ENCODE measurements at regions not wholly inside any gene's neighbourhood (a gene's known extent, or its start where the extent isn't known, plus 50 kb on each side); places are given as distances from the start of the nearest gene placed in this dataset.

DNA sequence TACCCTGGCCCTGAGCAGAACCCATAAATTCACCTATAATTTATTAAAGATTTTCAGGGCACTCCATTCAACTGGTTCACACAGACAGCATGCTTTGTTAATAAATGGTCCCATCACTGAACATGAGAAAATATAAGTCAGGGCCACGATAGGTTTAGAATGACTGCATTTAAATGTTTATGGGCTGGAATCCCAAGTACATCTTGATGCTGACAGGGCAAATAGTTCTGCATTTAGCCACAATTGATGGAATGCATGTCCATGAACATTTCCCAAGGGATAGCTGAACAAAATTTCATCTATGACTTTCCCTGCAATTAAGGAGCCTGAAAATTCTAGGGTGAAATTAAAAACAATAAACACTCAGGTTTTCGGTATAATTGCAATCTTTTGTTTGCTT lies 124.5 kb downstream of the CAAP1 start:
- H2AFZ ChIP-seq (ENCODE audit: low read length): no peak overlapping the region
- H3K9me3 ChIP-seq (ENCODE audit: low read depth, low read length): no peaks in the 10 kb centered on the region
- H3K4me3 ChIP-seq (ENCODE audit: insufficient read depth, low read length): no peak overlapping the region
- no peak overlapping the region for H3K27ac ChIP-seq (ENCODE audit: low read depth, low read length)
- H3K4me2 ChIP-seq (ENCODE audit: insufficient read depth, low read length): no peak overlapping the region
- H3K36me3 ChIP-seq (ENCODE audit: insufficient read depth, low read length): no peaks in the 10 kb centered on the region
- H3K79me2 ChIP-seq (ENCODE audit: insufficient read depth, low read length): no peaks in the 10 kb centered on the region
- H3K4me1 ChIP-seq (ENCODE audit: insufficient read depth, low read length): no peaks in the 10 kb centered on the region
- H4K20me1 ChIP-seq (ENCODE audit: insufficient read depth, low read length): no peaks in the 10 kb centered on the region
- TF ChIP-seq, protein P1, sequence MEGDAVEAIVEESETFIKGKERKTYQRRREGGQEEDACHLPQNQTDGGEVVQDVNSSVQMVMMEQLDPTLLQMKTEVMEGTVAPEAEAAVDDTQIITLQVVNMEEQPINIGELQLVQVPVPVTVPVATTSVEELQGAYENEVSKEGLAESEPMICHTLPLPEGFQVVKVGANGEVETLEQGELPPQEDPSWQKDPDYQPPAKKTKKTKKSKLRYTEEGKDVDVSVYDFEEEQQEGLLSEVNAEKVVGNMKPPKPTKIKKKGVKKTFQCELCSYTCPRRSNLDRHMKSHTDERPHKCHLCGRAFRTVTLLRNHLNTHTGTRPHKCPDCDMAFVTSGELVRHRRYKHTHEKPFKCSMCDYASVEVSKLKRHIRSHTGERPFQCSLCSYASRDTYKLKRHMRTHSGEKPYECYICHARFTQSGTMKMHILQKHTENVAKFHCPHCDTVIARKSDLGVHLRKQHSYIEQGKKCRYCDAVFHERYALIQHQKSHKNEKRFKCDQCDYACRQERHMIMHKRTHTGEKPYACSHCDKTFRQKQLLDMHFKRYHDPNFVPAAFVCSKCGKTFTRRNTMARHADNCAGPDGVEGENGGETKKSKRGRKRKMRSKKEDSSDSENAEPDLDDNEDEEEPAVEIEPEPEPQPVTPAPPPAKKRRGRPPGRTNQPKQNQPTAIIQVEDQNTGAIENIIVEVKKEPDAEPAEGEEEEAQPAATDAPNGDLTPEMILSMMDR (IDR thresholded peaks at IDR 0.05; ENCODE audit: extremely low read depth, low read depth, low read length): no peak
- H3K27me3 ChIP-seq (ENCODE audit: insufficient read depth, low read length): no peaks in the 10 kb centered on the region
- no peak for DNase-seq (ENCODE audit: insufficient read length, low spot score, missing footprints)

DNA sequence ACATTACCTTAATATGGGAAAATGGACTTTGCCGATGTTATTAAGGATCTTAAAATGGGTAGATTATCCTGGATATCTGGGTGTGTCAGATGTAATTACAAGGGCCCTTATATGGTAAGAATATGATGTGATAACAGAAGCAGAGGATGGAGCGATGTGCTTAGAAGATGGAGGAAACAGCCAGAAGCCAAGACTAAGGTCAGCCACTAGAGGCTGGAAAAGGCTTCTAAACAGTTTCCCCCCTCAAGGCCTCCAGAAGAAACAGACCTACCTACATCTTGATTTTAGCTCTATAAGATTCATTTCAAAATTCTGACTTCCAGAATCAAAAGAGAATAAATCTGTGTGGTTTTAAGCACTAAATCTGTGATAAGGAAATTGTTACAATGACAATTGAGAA lies 131.9 kb downstream of the CAAP1 start:
- H3K79me2 ChIP-seq (ENCODE audit: insufficient read depth, low read length): no peaks in the 10 kb centered on the region
- no peak overlapping the region for H3K4me2 ChIP-seq (ENCODE audit: insufficient read depth, low read length)
- no peaks in the 10 kb centered on the region for H3K4me1 ChIP-seq (ENCODE audit: insufficient read depth, low read length)
- H3K36me3 ChIP-seq (ENCODE audit: insufficient read depth, low read length): no peaks in the 10 kb centered on the region
- DNase-seq (ENCODE audit: insufficient read length, low spot score, missing footprints): no peak
- H3K27me3 ChIP-seq (ENCODE audit: insufficient read depth, low read length): no peaks in the 10 kb centered on the region
- no peak overlapping the region for H3K27ac ChIP-seq (ENCODE audit: low read depth, low read length)
- H3K9me3 ChIP-seq (ENCODE audit: low read depth, low read length): no peaks in the 10 kb centered on the region
- TF ChIP-seq, protein P1 (IDR thresholded peaks at IDR 0.05; ENCODE audit: extremely low read depth, low read depth, low read length): no peak
- no peak overlapping the region for H3K4me3 ChIP-seq (ENCODE audit: insufficient read depth, low read length)
- H4K20me1 ChIP-seq (ENCODE audit: insufficient read depth, low read length): no peaks in the 10 kb centered on the region
- no peak overlapping the region for H2AFZ ChIP-seq (ENCODE audit: low read length)

DNA sequence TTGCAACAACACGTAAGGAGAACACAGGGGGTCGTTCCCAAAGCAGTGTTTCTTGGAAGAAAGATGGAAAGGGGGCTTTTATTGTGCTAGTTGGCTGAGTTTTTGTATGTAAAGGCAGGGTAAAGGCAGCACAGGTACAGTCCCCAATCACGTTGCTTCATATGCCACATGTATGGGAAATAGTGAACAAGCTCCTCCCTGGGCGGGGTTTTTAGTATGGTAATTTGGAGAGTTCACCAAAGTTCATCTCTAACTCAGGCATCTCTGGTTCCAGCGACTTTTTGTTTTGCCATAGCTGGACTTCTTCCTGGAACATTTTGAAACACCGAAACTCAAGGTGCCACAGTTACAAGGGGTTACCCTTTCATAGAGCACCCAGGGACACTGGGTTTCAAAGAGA lies 133.9 kb downstream of the CAAP1 start:
- Histone ChIP-seq H2AFZ (ENCODE audit: low read length) (no peak overlapping the region), H3K4me3 (ENCODE audit: insufficient read depth, low read length) (no peak overlapping the region), H3K79me2 (ENCODE audit: insufficient read depth, low read length) (no peaks in the 10 kb centered on the region), H4K20me1 (ENCODE audit: insufficient read depth, low read length) (no peaks in the 10 kb centered on the region), H3K9me3 (ENCODE audit: low read depth, low read length) (no peaks in the 10 kb centered on the region), H3K27me3 (ENCODE audit: insufficient read depth, low read length) (peaks cover 4% of the 10 kb centered on the region), H3K4me1 (ENCODE audit: insufficient read depth, low read length) (no peaks in the 10 kb centered on the region), H3K4me2 (ENCODE audit: insufficient read depth, low read length) (no peak overlapping the region), H3K36me3 (ENCODE audit: insufficient read depth, low read length) (no peaks in the 10 kb centered on the region), H3K27ac (ENCODE audit: low read depth, low read length) (no peak overlapping the region)
- TF ChIP-seq, protein P1 (IDR thresholded peaks at IDR 0.05; ENCODE audit: extremely low read depth, low read depth, low read length): no peak
- no peak for DNase-seq (ENCODE audit: insufficient read length, low spot score, missing footprints)

DNA sequence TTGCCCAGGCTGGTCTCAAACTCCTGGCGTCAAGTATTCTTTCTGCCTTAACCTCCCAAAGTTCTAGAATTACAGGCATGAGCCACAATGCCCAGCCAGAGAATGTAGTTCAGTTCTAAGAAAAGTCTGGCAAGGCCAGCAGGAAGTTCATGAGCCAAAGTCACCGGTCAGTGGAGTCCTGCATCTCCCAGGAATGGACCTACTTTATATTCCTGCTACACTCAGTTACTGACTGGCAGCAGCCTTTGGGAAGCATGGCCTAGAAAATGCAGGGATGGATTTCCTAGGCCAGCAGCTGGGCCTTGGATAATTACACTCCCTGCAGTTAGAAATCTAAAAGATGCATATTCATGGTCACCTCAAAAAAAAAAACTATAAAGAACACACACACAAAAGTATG lies 135.7 kb downstream of the CAAP1 start:
- Histone ChIP-seq H3K27ac (ENCODE audit: low read depth, low read length) (no peak overlapping the region), H3K79me2 (ENCODE audit: insufficient read depth, low read length) (no peaks in the 10 kb centered on the region), H4K20me1 (ENCODE audit: insufficient read depth, low read length) (no peaks in the 10 kb centered on the region), H3K9me3 (ENCODE audit: low read depth, low read length) (no peaks in the 10 kb centered on the region), H3K4me2 (ENCODE audit: insufficient read depth, low read length) (no peak overlapping the region), H3K27me3 (ENCODE audit: insufficient read depth, low read length) (peaks cover 4% of the 10 kb centered on the region), H3K4me3 (ENCODE audit: insufficient read depth, low read length) (no peak overlapping the region), H3K4me1 (ENCODE audit: insufficient read depth, low read length) (no peaks in the 10 kb centered on the region), H2AFZ (ENCODE audit: low read length) (no peak overlapping the region), H3K36me3 (ENCODE audit: insufficient read depth, low read length) (no peaks in the 10 kb centered on the region)
- DNase-seq (ENCODE audit: insufficient read length, low spot score, missing footprints): no peak
- TF ChIP-seq, protein P1 (IDR thresholded peaks at IDR 0.05; ENCODE audit: extremely low read depth, low read depth, low read length): no peak

Data from osteoblast (primary cell).